HCT116 (cell line): ENCODE measurements at regions not wholly inside any gene's neighbourhood (a gene's known extent, or its start where the extent isn't known, plus 50 kb on each side); places are given as distances from the start of the nearest gene placed in this dataset.

ENCODE experiments used
- ATAC-seq: fragments of 200-7000 bp; cut with Tn5 transposase; 2 replicates; pipeline ENCODE4 v1.9.1; 2020; ENCODE audit warnings: mild to moderate bottlenecking, moderate library complexity
- BruUV-seq: library from RNA; stranded (reverse); fragments of 400-500 nt; replicated peaks from 2 replicates; lab custom pipeline; 2021; lab: Mats Ljungman, UMichigan
- CTCF ChIA-PET: fragments of 300-600 bp; sonication (Branson Sonifier 250); formaldehyde crosslinking; loops from one replicate; lab custom pipeline; 2021; ENCODE audit warnings: antibody characterized with exemption; lab: Charles Lee
- POLR2A ChIA-PET: fragments of 300-600, 350-600 bp; sonication (Branson Sonifier 250); formaldehyde crosslinking; loops from one replicate; lab custom pipeline; 2021; ENCODE audit warnings: antibody characterized with exemption; lab: Charles Lee
- RAD21 ChIA-PET, 2 experiments: fragments of 300-600 bp; sonication (Branson Sonifier 250); formaldehyde crosslinking; loops; one replicate each; lab custom pipeline; 2023; ENCODE audit warnings: low total read pairs in 2 of 2; ENCODE audit not compliant: uncharacterized antibody in 2 of 2, unreplicated experiment in 2 of 2, low non-redundant PET in 1 of 2; lab: Charles Lee
- DNase-seq: peaks from one replicate; pipeline ENCODE4 v3.0.0-alpha.2; 2010; ENCODE audit warnings: low read depth, low spot score
- H2AFZ ChIP-seq: fragments of 200-600 bp; shearing (Covaris generic), sonication (generic); 2 replicates; pipeline ENCODE4 v1.6.1; 2017; ENCODE audit warnings: low read depth, mixed run types, mixed read lengths, antibody characterized with exemption, low read length; ENCODE audit not compliant: poor library complexity, severe bottlenecking
- H3K27ac ChIP-seq: 2 replicates; pipeline ENCODE4 v1.5.1; 2012; ENCODE audit warnings: low read depth, low read length
- H3K27me3 ChIP-seq: fragments of 200-600 bp; sonication (generic); 2 replicates; pipeline ENCODE4 v1.6.1; 2016; ENCODE audit warnings: mixed run types, low read length, mixed read lengths; ENCODE audit not compliant: insufficient read depth
- H3K36me3 ChIP-seq, 2 experiments: fragments of 200-500 bp in 1 of 2; fragments of 200-600 bp in 1 of 2; sonication (Bioruptor generic) in 1 of 2; sonication (generic) in 1 of 2; 2 replicates each; pipeline versions ENCODE4 v1.5.1 to v1.6.1; 2014 to 2016; ENCODE audit warnings: low read length in 2 of 2, inconsistent platforms in 1 of 2, mixed read lengths in 1 of 2, mixed run types in 1 of 2; ENCODE audit not compliant: insufficient read depth in 2 of 2, control insufficient read depth in 1 of 2
- H3K4me1 ChIP-seq, 2 experiments: fragments of 200-600 bp in 1 of 2; sonication (generic) in 1 of 2; 2 replicates each; pipeline versions ENCODE4 v1.5.1 to v1.6.1; 2012 to 2017; ENCODE audit warnings: low read length in 2 of 2, inconsistent platforms in 1 of 2, mild to moderate bottlenecking in 1 of 2, mixed read lengths in 1 of 2, mixed run types in 1 of 2, moderate library complexity in 1 of 2; ENCODE audit not compliant: insufficient read depth in 2 of 2, control insufficient read depth in 1 of 2
- H3K4me2 ChIP-seq: fragments of 200-600 bp; sonication (generic); 2 replicates; pipeline ENCODE4 v1.6.1; 2017; ENCODE audit warnings: mixed run types, low read length, mixed read lengths
- H3K4me3 ChIP-seq, 2 experiments: fragments of 200-600 bp in 1 of 2; sonication (generic) in 1 of 2; replicated peaks in 1 of 2; 2 replicates each; pipeline ENCODE4 v1.5.1; 2011 to 2016; ENCODE audit warnings: low read length in 2 of 2, control low read depth in 1 of 2, low read depth in 1 of 2, mild to moderate bottlenecking in 1 of 2, mixed read lengths in 1 of 2, mixed run types in 1 of 2
- H3K79me2 ChIP-seq: fragments of 200-600 bp; sonication (generic); 2 replicates; pipeline ENCODE4 v1.6.1; 2017; ENCODE audit warnings: mild to moderate bottlenecking, mixed run types, low read length, moderate library complexity, mixed read lengths; ENCODE audit not compliant: insufficient read depth
- H3K9ac ChIP-seq: fragments of 200-600 bp; sonication (generic); 2 replicates; pipeline ENCODE4 v1.6.1; 2016; ENCODE audit warnings: low read length, mixed read lengths
- H3K9me2 ChIP-seq: fragments of 200-600 bp; sonication (generic), shearing (Covaris generic); 2 replicates; pipeline ENCODE4 v1.6.1; 2017; ENCODE audit warnings: mixed run types, mild to moderate bottlenecking, moderate library complexity; ENCODE audit not compliant: insufficient read depth
- H3K9me3 ChIP-seq, 2 experiments: fragments of 200-500 bp in 1 of 2; fragments of 200-600 bp in 1 of 2; sonication (Bioruptor generic) in 1 of 2; sonication (generic) in 1 of 2; 2 replicates each; pipeline ENCODE4 v1.6.1; 2014 to 2017; ENCODE audit warnings: low read length in 2 of 2, mixed read lengths in 2 of 2, inconsistent platforms in 1 of 2, low read depth in 1 of 2, mild to moderate bottlenecking in 1 of 2, mixed run types in 1 of 2, moderate library complexity in 1 of 2; ENCODE audit not compliant: control insufficient read depth in 1 of 2, insufficient read depth in 1 of 2
- H4K20me1 ChIP-seq: fragments of 200-600 bp; sonication (generic), shearing (Covaris generic); 2 replicates; pipeline ENCODE4 v1.6.1; 2017; ENCODE audit warnings: mixed run types, mild to moderate bottlenecking, moderate library complexity; ENCODE audit not compliant: insufficient read depth
- ELF1 ChIP-seq: IDR thresholded peaks from 2 replicates; pipeline ENCODE4 v1.6.1; 2012; ENCODE audit warnings: low read depth, borderline replicate concordance
- EZH2phosphoT487 ChIP-seq: fragments of 200-600 bp; IDR thresholded peaks from 2 replicates; pipeline ENCODE4 v1.6.1; 2018; ENCODE audit warnings: antibody characterized with exemption, borderline replicate concordance
- JUND ChIP-seq: IDR thresholded peaks from 2 replicates; pipeline ENCODE4 v1.6.1; 2012
- RAD21 ChIP-seq: IDR thresholded peaks from 2 replicates; pipeline ENCODE4 v1.6.1; 2012; ENCODE audit warnings: low read depth, mild to moderate bottlenecking
- REST ChIP-seq: IDR thresholded peaks from 2 replicates; pipeline ENCODE4 v1.6.1; 2012; ENCODE audit warnings: low read depth
- SIN3A ChIP-seq: IDR thresholded peaks from 2 replicates; pipeline ENCODE4 v1.6.1; 2012; ENCODE audit warnings: low read depth
- SP1 ChIP-seq: IDR thresholded peaks from 2 replicates; pipeline ENCODE4 v1.6.1; 2012; ENCODE audit warnings: low read depth
- TCF7L2 ChIP-seq: IDR thresholded peaks from 2 replicates; pipeline ENCODE4 v1.7.0; 2011; ENCODE audit warnings: borderline replicate concordance, inconsistent platforms; ENCODE audit not compliant: insufficient read depth, insufficient read length; ENCODE audit errors: extremely low read depth
- ZFX ChIP-seq: fragments of 450-650 bp; IDR thresholded peaks from 2 replicates; pipeline ENCODE4 v1.6.1; 2017
- intact Hi-C: fragments of 100-400 bp; cut with micrococcal nuclease; formaldehyde crosslinking; loops from 2 replicates; pipeline ENCODE4 v1.10.0; 2022

GRCh38 chr2:198691236-198691635 lies 766.5 kb downstream of the SATB2 start:
- RAD21 ChIA-PET, result no interaction called here

More at GRCh38 chr2:198691236-198691635, 766.5 kb downstream of the SATB2 start:
- intact Hi-C loops, result no loop called here
- H3K79me2 ChIP-seq, result no peaks in the 10 kb centered on the region
- no peaks in the 10 kb centered on the region for H4K20me1 ChIP-seq
- H3K36me3 ChIP-seq, result no peaks in the 10 kb centered on the region
- no peaks in the 10 kb centered on the region for H3K4me1 ChIP-seq
- H3K9ac ChIP-seq, result no peak overlapping the region
- H2AFZ ChIP-seq, result no peak overlapping the region
- 0 out of 2 replicates have a peak, but pooled peaks cover 9% of the 10 kb centered on the region for H3K27me3 ChIP-seq
- TF ChIP-seq SP1 (no peak), RAD21 (no peak), ZFX (no peak), REST (no peak), JUND (no peak), ELF1 (no peak), EZH2phosphoT487 (no peak), SIN3A (no peak), TCF7L2 (no peak)
- TF ChIP-seq, all 23 proteins: peak for 0
- POLR2A ChIA-PET, result no interaction called here
- H3K4me2 ChIP-seq, result no peak overlapping the region
- ATAC-seq (no peak), DNase-seq (no peak)
- no TSS peak for BruUV-seq
- H3K4me3 ChIP-seq, result no peak overlapping the region
- CTCF ChIA-PET, result no interaction called here
- H3K9me3 ChIP-seq, result no peaks in the 10 kb centered on the region
- no peak overlapping the region for H3K27ac ChIP-seq
- H3K9me2 ChIP-seq, result no peaks in the 10 kb centered on the region
